ENCODE measurements at regions not wholly inside any gene's neighbourhood (a gene's known extent, or its start where the extent isn't known, plus 50 kb on each side); places are given as distances from the start of the nearest gene placed in this dataset.

DNA sequence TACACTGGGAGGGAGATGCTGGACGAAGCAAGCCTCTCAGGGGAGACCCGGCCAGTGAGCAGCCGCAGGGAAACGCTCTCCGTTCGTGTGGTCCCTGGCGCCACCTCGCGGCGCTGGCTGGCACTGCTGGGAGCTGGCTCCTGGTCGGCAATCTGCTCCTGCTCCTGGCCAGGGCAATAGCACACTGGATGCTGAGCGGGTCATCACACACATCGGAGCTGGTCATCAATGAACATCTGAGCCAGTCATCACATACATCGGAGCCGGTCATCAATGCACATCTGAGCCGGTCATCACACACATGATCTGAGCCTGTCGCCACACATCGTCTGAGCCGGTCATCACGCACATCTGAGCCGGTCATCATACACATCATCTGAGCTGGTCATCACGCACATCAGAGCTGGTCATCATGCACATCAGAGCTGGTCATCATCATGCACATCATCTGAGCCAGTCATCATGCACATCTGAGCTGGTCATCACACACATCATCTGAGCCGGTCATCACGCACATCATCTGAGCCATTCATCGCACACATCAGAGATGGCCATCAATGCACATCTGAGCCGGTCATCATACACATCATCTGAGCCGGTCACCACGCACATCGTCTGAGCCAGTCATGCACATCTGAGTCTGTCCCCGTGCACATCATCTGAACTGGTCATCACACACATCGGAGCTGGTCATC is 217.3 kb downstream of the RBFOX3 start:
- H3K4me3 ChIP-seq = no peak overlapping the region
- no peaks in the 10 kb centered on the region for H3K4me1 ChIP-seq
- intact Hi-C loops (cut with DNase I) = loop anchor here (2.0 kb wide), 1 partner anchor 305 kb away; no protein-coding TSS in a partner anchor
- H3K36me3 ChIP-seq = no peaks in the 10 kb centered on the region
- no peak overlapping the region for H3K9ac ChIP-seq (ENCODE audit: low read depth in 2 of 2, low read length in 2 of 2)
- peaks cover 12% of the 10 kb centered on the region for H3K27me3 ChIP-seq
- peak; percentile 76 for DNase-seq
- TF ChIP-seq CTCF (IDR thresholded peaks at IDR 0.05) = peak; percentile 89
- no peaks in the 10 kb centered on the region for H3K9me3 ChIP-seq
- no peak overlapping the region for H3K27ac ChIP-seq

DNA sequence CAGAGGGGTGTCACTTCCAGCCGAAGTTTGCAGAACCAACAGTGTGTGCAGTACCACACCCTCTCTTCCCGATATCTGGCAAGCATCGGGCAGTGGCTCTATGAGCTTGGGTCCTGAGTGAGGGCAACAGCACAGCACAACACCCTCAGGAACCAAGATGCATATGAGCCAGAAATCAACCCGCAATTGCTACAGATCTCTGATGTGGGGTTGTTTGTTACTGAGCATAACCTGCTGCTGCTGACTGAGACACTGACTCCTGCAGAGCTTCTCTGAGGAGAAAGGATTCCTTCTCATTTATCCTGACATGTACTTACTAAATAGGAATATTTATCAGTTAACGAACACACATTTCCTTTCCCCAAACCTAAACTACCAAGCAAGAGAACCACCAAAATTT is 218.3 kb downstream of the RBFOX3 start:
- H3K36me3 ChIP-seq = no peaks in the 10 kb centered on the region
- DNase-seq = no peak
- peaks cover 12% of the 10 kb centered on the region for H3K27me3 ChIP-seq
- H3K9ac ChIP-seq (ENCODE audit: low read depth in 2 of 2, low read length in 2 of 2) = no peak overlapping the region
- intact Hi-C loops (cut with DNase I) = loop anchor here (2.0 kb wide), 1 partner anchor 304 kb away; no protein-coding TSS in a partner anchor
- H3K27ac ChIP-seq = no peak overlapping the region
- no peak overlapping the region for H3K4me3 ChIP-seq
- H3K4me1 ChIP-seq = no peaks in the 10 kb centered on the region
- no peaks in the 10 kb centered on the region for H3K9me3 ChIP-seq
- no peak for TF ChIP-seq CTCF (IDR thresholded peaks at IDR 0.05)

- Histone ChIP-seq H3K9me3 (no peaks in the 10 kb centered on the region), H3K4me1 (no peaks in the 10 kb centered on the region), H3K9ac (ENCODE audit: low read depth in 2 of 2, low read length in 2 of 2) (no peak overlapping the region), H3K36me3 (no peaks in the 10 kb centered on the region), H3K4me3 (no peak overlapping the region), H3K27me3 (peaks cover 12% of the 10 kb centered on the region), H3K27ac (no peak overlapping the region)
- intact Hi-C loops (cut with DNase I) = loop anchor here (2.0 kb wide), 3 partner anchors 203 to 345 kb away; no protein-coding TSS in a partner anchor
- peak; percentile 67 for DNase-seq
- peak; percentile 88 for TF ChIP-seq CTCF (IDR thresholded peaks at IDR 0.05)
Measured at GRCh38 chr17:79391376-79392233, 219.2 kb downstream of the RBFOX3 start.

- no peaks in the 10 kb centered on the region for H3K4me1 ChIP-seq
- DNase-seq = no peak
- intact Hi-C loops (cut with DNase I) = loop anchor here (2.0 kb wide), 2 partner anchors 201 to 343 kb away; no protein-coding TSS in a partner anchor
- no peak overlapping the region for H3K27ac ChIP-seq
- H3K9ac ChIP-seq (ENCODE audit: low read depth in 2 of 2, low read length in 2 of 2) = no peak overlapping the region
- no peaks in the 10 kb centered on the region for H3K36me3 ChIP-seq
- H3K9me3 ChIP-seq = no peaks in the 10 kb centered on the region
- no peak for TF ChIP-seq CTCF (IDR thresholded peaks at IDR 0.05)
- H3K4me3 ChIP-seq = no peak overlapping the region
- peaks cover 12% of the 10 kb centered on the region for H3K27me3 ChIP-seq
Measured at GRCh38 chr17:79389896-79390295, 221.0 kb downstream of the RBFOX3 start.

DNA sequence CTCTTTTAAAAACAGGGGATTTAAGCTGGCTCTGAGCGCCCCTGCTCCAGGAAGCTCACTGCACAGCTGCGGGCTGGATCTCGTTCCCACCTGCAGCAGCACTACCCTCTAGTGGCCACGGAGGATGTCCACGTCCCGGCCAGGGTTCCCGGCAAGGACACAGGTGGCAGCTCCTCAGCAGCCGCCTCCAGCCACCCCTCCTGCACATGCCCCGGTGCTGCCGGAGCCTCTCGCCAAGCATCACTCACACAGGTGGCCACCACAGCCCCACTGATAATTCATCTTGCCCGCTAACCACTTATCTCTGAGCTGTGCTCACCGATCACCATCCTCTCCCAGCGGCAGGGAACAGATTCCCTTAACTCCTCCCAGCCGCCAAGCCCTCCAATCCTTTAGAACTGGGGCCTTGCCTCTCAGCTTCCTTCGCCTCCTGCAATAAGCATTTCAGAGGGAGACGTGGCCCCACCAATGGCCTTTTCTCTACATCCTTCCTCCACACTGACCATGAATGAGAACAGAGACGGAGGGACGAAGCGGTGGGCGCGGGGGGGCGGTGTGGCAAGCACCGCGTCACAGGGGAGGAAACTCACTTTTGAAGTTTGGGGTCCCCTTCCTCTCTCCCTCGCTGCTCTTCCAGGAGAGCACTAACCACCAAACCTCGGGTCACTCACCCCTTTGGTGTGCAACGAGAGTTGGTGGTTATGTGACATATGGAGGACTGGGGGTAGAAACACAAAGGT is 222.1 kb downstream of the RBFOX3 start:
- DNase-seq = peak; percentile 43
- Histone ChIP-seq H3K4me3 (no peak overlapping the region), H3K36me3 (no peaks in the 10 kb centered on the region), H3K27me3 (peaks cover 12% of the 10 kb centered on the region), H3K9ac (ENCODE audit: low read depth in 2 of 2, low read length in 2 of 2) (no peak overlapping the region), H3K4me1 (no peaks in the 10 kb centered on the region), H3K9me3 (no peaks in the 10 kb centered on the region), H3K27ac (no peak overlapping the region)
- intact Hi-C loops (cut with DNase I) = no loop called here
- TF ChIP-seq CTCF (IDR thresholded peaks at IDR 0.05) = peak; percentile 61
